ENCODE measurements at regions not wholly inside any gene's neighbourhood (a gene's known extent, or its start where the extent isn't known, plus 50 kb on each side); places are given as distances from the start of the nearest gene placed in this dataset.

- no peak for DNase-seq (ENCODE audit: low spot score)
These were observed 241.4 kb upstream of the EPHA5 start for GRCh38 chr4:65911720-65912119.

GRCh38 chr4:65893957-65894755, 223.9 kb upstream of the EPHA5 start:
- DNase-seq (ENCODE audit: low spot score): no peak

GRCh38 chr4:65893271-65893670, 223.0 kb upstream of the EPHA5 start:
- no peak for DNase-seq (ENCODE audit: low spot score)

GRCh38 chr4:65880594-65880993, 210.3 kb upstream of the EPHA5 start:
- DNase-seq (ENCODE audit: low spot score): no peak

- no peak for DNase-seq (ENCODE audit: low spot score)
These were observed 198.0 kb upstream of the EPHA5 start for GRCh38 chr4:65868096-65868824.

GRCh38 chr4:65865489-65865888, 195.2 kb upstream of the EPHA5 start:
- no peak for DNase-seq (ENCODE audit: low spot score)

- no peak for DNase-seq (ENCODE audit: low spot score)
These were observed 191.7 kb upstream of the EPHA5 start for GRCh38 chr4:65861993-65862392.

- DNase-seq (ENCODE audit: low spot score): no peak
These were observed 175.0 kb upstream of the EPHA5 start for GRCh38 chr4:65845199-65845773.

GRCh38 chr4:65839164-65839931, 169.1 kb upstream of the EPHA5 start:
- no peak for DNase-seq (ENCODE audit: low spot score)

- DNase-seq (ENCODE audit: low spot score): no peak
These were observed 164.4 kb upstream of the EPHA5 start for GRCh38 chr4:65834707-65835106.

- no peak for DNase-seq (ENCODE audit: low spot score)
These were observed 161.5 kb upstream of the EPHA5 start for GRCh38 chr4:65831828-65832227.

- DNase-seq (ENCODE audit: low spot score): no peak
These were observed 154.9 kb upstream of the EPHA5 start for GRCh38 chr4:65825116-65825753.

GRCh38 chr4:65819192-65819591, 148.9 kb upstream of the EPHA5 start:
- DNase-seq (ENCODE audit: low spot score): no peak

GRCh38 chr4:65805936-65806335, 135.6 kb upstream of the EPHA5 start:
- DNase-seq (ENCODE audit: low spot score): no peak

- DNase-seq (ENCODE audit: low spot score): no peak
These were observed 129.2 kb upstream of the EPHA5 start for GRCh38 chr4:65799513-65799912.

- no peak for DNase-seq (ENCODE audit: low spot score)
These were observed 128.3 kb upstream of the EPHA5 start for GRCh38 chr4:65798498-65799127.

GRCh38 chr4:65791812-65792308, 121.6 kb upstream of the EPHA5 start:
- DNase-seq (ENCODE audit: low spot score): no peak

- DNase-seq (ENCODE audit: low spot score): no peak
These were observed 121.0 kb upstream of the EPHA5 start for GRCh38 chr4:65791111-65791811.

GRCh38 chr4:65789805-65790204, 119.5 kb upstream of the EPHA5 start:
- no peak for DNase-seq (ENCODE audit: low spot score)

- DNase-seq (ENCODE audit: low spot score): no peak
These were observed 119.1 kb upstream of the EPHA5 start for GRCh38 chr4:65789341-65789740.

- DNase-seq (ENCODE audit: low spot score): no peak
These were observed 107.0 kb upstream of the EPHA5 start for GRCh38 chr4:65777270-65777669.

All from CD4-positive, alpha-beta T cell treated with Interleukin-2 at 100 ng/mL for 4 hours (primary cell).